Astrocyte (in vitro differentiated cells and primary cell): ENCODE measurements at regions not wholly inside any gene's neighbourhood (a gene's known extent, or its start where the extent isn't known, plus 50 kb on each side); places are given as distances from the start of the nearest gene placed in this dataset.

Experiments
- CTCF ChIP-seq: IDR thresholded peaks from 2 replicates; pipeline ENCODE4 v1.5.1; 2011; ENCODE audit warnings: low read depth, mild to moderate bottlenecking, inconsistent platforms, low read length, moderate library complexity; ENCODE audit not compliant: insufficient read depth
- EZH2 ChIP-seq: IDR thresholded peaks from 2 replicates; pipeline ENCODE4 v1.6.1; 2012; ENCODE audit warnings: mild to moderate bottlenecking, low read length, inconsistent platforms; ENCODE audit not compliant: insufficient read depth

GRCh38 chrX:7372825-7373525, 225.0 kb upstream of the PUDP start:
- TF ChIP-seq EZH2 (no peak), CTCF (no peak)
